B cell (primary cell): ENCODE measurements at regions not wholly inside any gene's neighbourhood (a gene's known extent, or its start where the extent isn't known, plus 50 kb on each side); places are given as distances from the start of the nearest gene placed in this dataset.

Experiments used
- ATAC-seq: fragments of 200-7000 bp; cut with Tn5 transposase; one replicate; pipeline ENCODE4 v1.10.0; 2021; ENCODE audit warnings: low read depth, mild to moderate bottlenecking, moderate number of reproducible peaks, moderate library complexity
- CTCF ChIA-PET: fragments of 350-600 bp; sonication (Branson Sonifier 250); formaldehyde crosslinking; loops from one replicate; lab custom pipeline; 2021; ENCODE audit warnings: antibody characterized with exemption, inconsistent platforms; lab: Charles Lee
- POLR2A ChIA-PET: fragments of 350-600 bp; sonication (Branson Sonifier 250); formaldehyde crosslinking; loops from one replicate; lab custom pipeline; 2021; ENCODE audit warnings: antibody characterized with exemption; lab: Charles Lee
- DNase-seq: peaks from one replicate; pipeline ENCODE4 v3.0.0; 2013
- H2AFZ ChIP-seq: 2 replicates; pipeline ENCODE4 v1.6.1; 2012; ENCODE audit warnings: mild to moderate bottlenecking, low read depth, low read length; ENCODE audit not compliant: insufficient read depth, poor library complexity, severe bottlenecking
- H3K27ac ChIP-seq, 2 donors: 1 replicate in 1 of 2; 2 replicates in 1 of 2; pipeline ENCODE4 v1.5.1; 2012 to 2013; ENCODE audit warnings: low read length in 2 of 2, mild to moderate bottlenecking in 2 of 2, moderate library complexity in 1 of 2
- H3K27me3 ChIP-seq, 4 experiments: fragments of 200-600 bp in 1 of 4; sonication (generic) in 1 of 4; replicated peaks in 1 of 4; 1 replicate in 2 of 4; 2 replicates in 2 of 4; pipeline versions ENCODE4 v1.6.1 to v1.7.0; 2013 to 2016; ENCODE audit warnings: low read length in 3 of 4, mild to moderate bottlenecking in 2 of 4, mixed read lengths in 1 of 4, moderate library complexity in 1 of 4; ENCODE audit not compliant: insufficient read depth in 4 of 4, control insufficient read depth in 3 of 4; ENCODE audit errors: control extremely low read depth in 1 of 4
- H3K36me3 ChIP-seq, 2 experiments: replicated peaks in 1 of 2; 1 replicate in 1 of 2; 2 replicates in 1 of 2; pipeline versions ENCODE4 v1.6.1 to v1.7.1; 2013; ENCODE audit warnings: low read length in 1 of 2; ENCODE audit not compliant: insufficient read depth in 2 of 2, control insufficient read depth in 1 of 2; ENCODE audit errors: control extremely low read depth in 1 of 2, extremely low read depth in 1 of 2
- H3K4me1 ChIP-seq, 2 donors: fragments of 200-600 bp in 1 of 2; sonication (generic) in 1 of 2; 1 replicate in 1 of 2; 2 replicates in 1 of 2; pipeline versions ENCODE4 v1.5.1 to v1.6.1; 2013 to 2017; ENCODE audit warnings: low read length in 2 of 2; ENCODE audit not compliant: control insufficient read depth in 2 of 2, insufficient read depth in 2 of 2
- H3K4me2 ChIP-seq: replicated peaks from 2 replicates; pipeline ENCODE3; 2012; ENCODE audit warnings: mild to moderate bottlenecking, low read depth, low read length; ENCODE audit not compliant: poor library complexity, severe bottlenecking
- H3K4me3 ChIP-seq, 5 experiments: fragments of 200-600 bp in 1 of 5; sonication (generic) in 1 of 5; 1 replicate in 3 of 5; 2 replicates in 2 of 5; pipeline versions ENCODE4 v1.5.1 to v1.7.0; 2011 to 2016; ENCODE audit warnings: low read length in 4 of 5, mild to moderate bottlenecking in 4 of 5, low read depth in 2 of 5, control low read depth in 1 of 5, moderate library complexity in 1 of 5; ENCODE audit not compliant: insufficient read depth in 1 of 5; ENCODE audit errors: control extremely low read depth in 1 of 5, extremely low read depth in 1 of 5
- H3K79me2 ChIP-seq: fragments of 200-600 bp; sonication (generic); one replicate; pipeline ENCODE4 v1.6.0; 2016; ENCODE audit warnings: low read length; ENCODE audit not compliant: control insufficient read depth, insufficient read depth
- H3K9ac ChIP-seq: fragments of 200-600 bp; sonication (generic); 2 replicates; pipeline ENCODE4 v1.6.1; 2017; ENCODE audit warnings: mild to moderate bottlenecking, low read length, moderate library complexity
- H3K9me3 ChIP-seq, 3 donors: one replicate each; pipeline versions ENCODE4 v1.6.1 to v1.7.1; 2013; ENCODE audit warnings: low read length in 2 of 3; ENCODE audit not compliant: control insufficient read depth in 2 of 3, insufficient read depth in 1 of 3; ENCODE audit errors: control extremely low read depth in 1 of 3
- H4K20me1 ChIP-seq: 2 replicates; pipeline ENCODE4 v1.6.0; 2012; ENCODE audit warnings: mild to moderate bottlenecking, low read length; ENCODE audit not compliant: insufficient read depth, control insufficient read depth, poor library complexity, severe bottlenecking
- H3K27ac Mint-ChIP-seq: one replicate; pipeline ENCODE4 v1.8.0; 2021; ENCODE audit warnings: mixed read lengths
- H3K27me3 Mint-ChIP-seq: one replicate; pipeline ENCODE4 v1.8.0; 2021; ENCODE audit warnings: mixed read lengths
- H3K4me1 Mint-ChIP-seq: one replicate; pipeline ENCODE4 v1.8.0; 2021; ENCODE audit warnings: mixed read lengths
- H3K4me3 Mint-ChIP-seq: one replicate; pipeline ENCODE4 v1.8.0; 2021; ENCODE audit warnings: mixed read lengths
- H3K9me3 Mint-ChIP-seq: one replicate; pipeline ENCODE4 v1.8.0; 2022; ENCODE audit warnings: mixed read lengths; ENCODE audit not compliant: insufficient read depth
- CTCF ChIP-seq: fragments of 200-600 bp; IDR thresholded peaks from one replicate; pipeline ENCODE4 v1.8.0; 2022; ENCODE audit warnings: antibody characterized with exemption, mild to moderate bottlenecking
- EZH2 ChIP-seq: IDR thresholded peaks from 2 replicates; pipeline ENCODE4 v1.6.1; 2012; ENCODE audit warnings: borderline replicate concordance, low read depth, mild to moderate bottlenecking, moderate library complexity, low read length; ENCODE audit not compliant: insufficient read depth, poor library complexity, severe bottlenecking
- WGBS: methylation state at CpG from one replicate; pipeline ENCODE4 v1.1.5; 2013; ENCODE audit warnings: missing lambda C conversion rate; ENCODE audit not compliant: insufficient coverage; 5-methylcytosine and 5-hydroxymethylcytosine counted together
- intact Hi-C: fragments of 100-400 bp; cut with micrococcal nuclease; formaldehyde crosslinking; loops from one replicate; pipeline ENCODE4 v1.10.0; 2022

- TF ChIP-seq EZH2 (no peak), CTCF (no peak)
- no peak for DNase-seq
- no peak overlapping the region for H3K4me2 ChIP-seq
- ATAC-seq = no peak
- H3K79me2 ChIP-seq = no peaks in the 10 kb centered on the region
- no peak overlapping the region for H3K9ac ChIP-seq
- H3K36me3 ChIP-seq = no peaks in the 10 kb centered on the region
- ChIA-PET POLR2A (no interaction called here), CTCF (no interaction called here)
- H3K27me3 ChIP-seq = peaks cover 0 to 2% (median 0%) of the 10 kb centered on the region in 4 experiments
- H3K4me3 Mint-ChIP-seq = no peak overlapping the region
- WGBS = no CpG with 5 or more reads among the region's 5 CpGs
- intact Hi-C loops = no loop called here
- no peak overlapping the region for H2AFZ ChIP-seq
- H3K27ac Mint-ChIP-seq = no peak overlapping the region
- H3K4me3 ChIP-seq = no peak overlapping the region
- no peaks in the 10 kb centered on the region for H4K20me1 ChIP-seq
- no peaks in the 10 kb centered on the region for H3K4me1 Mint-ChIP-seq
- no peaks in the 10 kb centered on the region for H3K9me3 ChIP-seq
- H3K4me1 ChIP-seq = no peaks in the 10 kb centered on the region
- H3K9me3 Mint-ChIP-seq = peaks cover 3% of the 10 kb centered on the region
- no peak overlapping the region for H3K27ac ChIP-seq
- peaks cover 3% of the 10 kb centered on the region for H3K27me3 Mint-ChIP-seq
These were observed 169.2 kb upstream of the NABP1 start for GRCh38 chr2:191508738-191509137.

GRCh38 chr2:191512216-191512835 is 165.6 kb upstream of the NABP1 start:
- Histone ChIP-seq H2AFZ (no peak overlapping the region), H3K27ac (no peak overlapping the region), H3K36me3 (no peaks in the 10 kb centered on the region), H3K4me3 (no peak overlapping the region), H3K4me1 (no peaks in the 10 kb centered on the region), H3K9me3 (no peaks in the 10 kb centered on the region), H3K9ac (no peak overlapping the region), H4K20me1 (no peaks in the 10 kb centered on the region), H3K79me2 (no peaks in the 10 kb centered on the region), H3K27me3 (no peaks in the 10 kb centered on the region), H3K4me2 (no peak overlapping the region)
- H3K4me1 Mint-ChIP-seq = no peaks in the 10 kb centered on the region
- 100% methylated on average over 1 of the region's 7 CpGs for WGBS
- no peak for DNase-seq
- POLR2A ChIA-PET = no interaction called here
- no peak overlapping the region for H3K27ac Mint-ChIP-seq
- no peak for ATAC-seq
- H3K9me3 Mint-ChIP-seq = peaks cover 3% of the 10 kb centered on the region
- CTCF ChIA-PET = interaction anchor here (0.8 to 1.7 kb wide), 3 partner anchors 12 to 460 kb away, joined by 3 to 8 read pairs (median 5); no protein-coding TSS in a partner anchor
- H3K4me3 Mint-ChIP-seq = no peak overlapping the region
- H3K27me3 Mint-ChIP-seq = no peaks in the 10 kb centered on the region
- intact Hi-C loops = no loop called here
- TF ChIP-seq CTCF = no peak
- TF ChIP-seq EZH2 = no peak
